K562 (cell line): ENCODE measurements at regions not wholly inside any gene's neighbourhood (a gene's known extent, or its start where the extent isn't known, plus 50 kb on each side); places are given as distances from the start of the nearest gene placed in this dataset.

ENCODE experiments used
- ATAC-seq: fragments of 200-7000 bp; cut with Tn5 transposase; 3 replicates; pipeline ENCODE4 v1.9.1; 2020; ENCODE audit warnings: moderate library complexity
- BruUV-seq: library from RNA; stranded (reverse); fragments of 400-500 nt; replicated peaks from 2 replicates; lab custom pipeline; 2021; lab: Mats Ljungman, UMichigan
- CTCF ChIA-PET: fragments of 300-600 bp; formaldehyde crosslinking; extraction: SDS; loops from one replicate; lab custom pipeline; 2021; ENCODE audit warnings: low intra/inter-chr PET ratio; lab: Yijun Ruan, JAX
- POLR2A ChIA-PET: fragments of 300-600, 350-650 bp; sonication (Branson Sonifier 250); formaldehyde crosslinking; extraction: SDS; loops from one replicate; lab custom pipeline; 2021; ENCODE audit warnings: antibody characterized with exemption, inconsistent platforms; lab: Yijun Ruan, JAX
- DNase-seq, 4 experiments: peaks; one replicate each; pipeline versions ENCODE4 v3.0.0 to v3.0.0-alpha.2; 2011 to 2018; ENCODE audit warnings: low spot score in 3 of 4, mixed read lengths in 3 of 4; ENCODE audit errors: extremely low read depth in 1 of 4
- FAIRE-seq: peaks from 2 replicates; lab custom pipeline; 2011; peaks lifted over from hg19 to GRCh38; lab: Jason Lieb, UNC
- H2AFZ ChIP-seq: 2 replicates; pipeline ENCODE4 v1.6.0; 2011; ENCODE audit warnings: low read depth, low read length, control low read depth, inconsistent platforms
- H3K27ac ChIP-seq: fragments of 200-600 bp; 3 replicates; pipeline ENCODE4 v1.8.0; 2011; ENCODE audit warnings: low read depth, mild to moderate bottlenecking, control low read depth, inconsistent platforms, low read length, moderate library complexity, mixed read lengths; ENCODE audit errors: extremely low read depth
- H3K27me3 ChIP-seq, 2 experiments: fragments of 300-600 bp in 1 of 2; 2 replicates in 1 of 2; 3 replicates in 1 of 2; pipeline versions ENCODE4 v1.6.0 to v1.8.0; 2011; ENCODE audit warnings: inconsistent platforms in 2 of 2, low read length in 2 of 2, mild to moderate bottlenecking in 1 of 2, mixed read lengths in 1 of 2, moderate library complexity in 1 of 2; ENCODE audit not compliant: control insufficient read depth in 2 of 2, insufficient read depth in 2 of 2
- H3K36me3 ChIP-seq: fragments of 300-600 bp; 3 replicates; pipeline ENCODE4 v1.8.0; 2011; ENCODE audit warnings: mild to moderate bottlenecking, low read length, inconsistent platforms; ENCODE audit not compliant: control insufficient read depth, insufficient read depth
- H3K4me1 ChIP-seq, 2 experiments: fragments of 200-600 bp in 1 of 2; replicated peaks in 1 of 2; 2 replicates in 1 of 2; 3 replicates in 1 of 2; pipeline versions ENCODE4 v1.5.1 to v1.8.0; 2011; ENCODE audit warnings: inconsistent platforms in 2 of 2, low read length in 2 of 2, mild to moderate bottlenecking in 1 of 2, mixed read lengths in 1 of 2, moderate library complexity in 1 of 2; ENCODE audit not compliant: control insufficient read depth in 2 of 2, insufficient read depth in 2 of 2
- H3K4me2 ChIP-seq: 2 replicates; pipeline ENCODE4 v1.6.1; 2011; ENCODE audit warnings: low read length, control low read depth, inconsistent platforms, mixed read lengths; ENCODE audit not compliant: insufficient read depth
- H3K4me3 ChIP-seq: fragments of 200-600 bp; sonication (generic), shearing (Covaris generic); 2 replicates; pipeline ENCODE4 v1.5.1; 2016; ENCODE audit warnings: control low read depth, inconsistent platforms
- H3K79me2 ChIP-seq: fragments of 200-600 bp; 3 replicates; pipeline ENCODE4 v1.8.0; 2011; ENCODE audit warnings: low read length, inconsistent platforms; ENCODE audit not compliant: control insufficient read depth, insufficient read depth
- H3K9ac ChIP-seq, 2 experiments: 2 replicates each; pipeline versions ENCODE4 v1.6.0 to v1.6.1; 2011; ENCODE audit warnings: low read depth in 2 of 2, low read length in 2 of 2, control low read depth in 1 of 2, inconsistent platforms in 1 of 2, mild to moderate bottlenecking in 1 of 2, mixed read lengths in 1 of 2; ENCODE audit not compliant: insufficient read depth in 1 of 2
- H3K9me1 ChIP-seq: one replicate; pipeline ENCODE4 v1.6.0; 2011; ENCODE audit warnings: inconsistent platforms, mild to moderate bottlenecking, low read length, moderate library complexity; ENCODE audit not compliant: control insufficient read depth, insufficient read depth
- H3K9me3 ChIP-seq: replicated peaks from 2 replicates; pipeline ENCODE4 v1.5.1; 2011; ENCODE audit warnings: low read depth, low read length, inconsistent platforms; ENCODE audit not compliant: control insufficient read depth, insufficient read depth
- H4K20me1 ChIP-seq: replicated peaks from 2 replicates; pipeline ENCODE4 v1.6.1; 2011; ENCODE audit warnings: low read length, inconsistent platforms, mixed read lengths; ENCODE audit not compliant: control insufficient read depth, insufficient read depth
- ARNT ChIP-seq, 2 experiments: fragments of 450-650 bp; IDR thresholded peaks; 2 replicates each; pipeline ENCODE4 v1.6.1; 2016; ENCODE audit warnings: mild to moderate bottlenecking in 1 of 2
- DEAF1 ChIP-seq: fragments of 450-650 bp; formaldehyde crosslinking; IDR thresholded peaks from 2 replicates; pipeline ENCODE4 v1.4.0; 2020; ENCODE audit warnings: mild to moderate bottlenecking, moderate library complexity
- ELK3 ChIP-seq: fragments of 450-650 bp; formaldehyde crosslinking; IDR thresholded peaks from 2 replicates; pipeline ENCODE4 v1.4.0; 2020; ENCODE audit warnings: mild to moderate bottlenecking
- FIP1L1 ChIP-seq: fragments of 200-400 bp; formaldehyde crosslinking; IDR thresholded peaks from 2 replicates; pipeline ENCODE4 v1.6.1; 2018; ENCODE audit warnings: mild to moderate bottlenecking, low read depth, low read length; ENCODE audit not compliant: poor library complexity, severe bottlenecking
- HNRNPK ChIP-seq: fragments of 200-400 bp; formaldehyde crosslinking; IDR thresholded peaks from one replicate; pipeline ENCODE4 v1.6.1; 2018; ENCODE audit warnings: mild to moderate bottlenecking, low read depth, low read length; ENCODE audit not compliant: poor library complexity, severe bottlenecking
- ILK ChIP-seq: fragments of 450-650 bp; IDR thresholded peaks from 2 replicates; pipeline ENCODE4 v1.6.1; 2016; ENCODE audit warnings: missing genetic modification characterization, low read depth, mild to moderate bottlenecking, missing compliant biosample characterization, moderate library complexity, borderline replicate concordance
- PREB ChIP-seq: sonication (generic); formaldehyde crosslinking; IDR thresholded peaks from 2 replicates; pipeline ENCODE4 v1.8.1; 2023; ENCODE audit warnings: mild to moderate bottlenecking, missing genetic modification reagents
- SUPT5H ChIP-seq: fragments of 450-650 bp; IDR thresholded peaks from 2 replicates; pipeline ENCODE4 v1.6.1; 2016
- TRIM24 ChIP-seq, 2 experiments: fragments of 450-650 bp; IDR thresholded peaks; 2 replicates each; pipeline ENCODE4 v1.6.1; 2016
- UBTF ChIP-seq, 2 experiments: IDR thresholded peaks; 2 replicates each; pipeline ENCODE4 v1.6.1; 2012; ENCODE audit warnings: improper control_type of control experiment in 2 of 2, low read depth in 2 of 2, low read length in 2 of 2, borderline replicate concordance in 1 of 2
- ZNF121 ChIP-seq: sonication (generic); formaldehyde crosslinking; conservative IDR thresholded peaks from 2 replicates; pipeline ENCODE4 v1.8.0; 2022; ENCODE audit warnings: missing genetic modification reagents
- ZNF184 ChIP-seq: sonication (generic); formaldehyde crosslinking; IDR thresholded peaks from 2 replicates; pipeline ENCODE4 v1.5.0; 2020; ENCODE audit warnings: missing genetic modification reagents
- ZNF274 ChIP-seq: IDR thresholded peaks from 2 replicates; pipeline ENCODE4 v1.6.1; 2011; ENCODE audit warnings: low read depth, mild to moderate bottlenecking, low read length, moderate library complexity, borderline replicate concordance
- ZNF3 ChIP-seq: fragments of 250-450 bp; sonication (Bioruptor Pico); IDR thresholded peaks from 2 replicates; pipeline ENCODE4 v1.5.0; 2021; ENCODE audit warnings: mild to moderate bottlenecking, moderate library complexity
- ZNF408 ChIP-seq: fragments of 250-450 bp; sonication (Bioruptor Pico); IDR thresholded peaks from 2 replicates; pipeline ENCODE4 v1.4.0; 2020; ENCODE audit warnings: low read depth, mild to moderate bottlenecking, moderate library complexity
- WGBS: fragments of 100-300 bp; shearing (Covaris generic); methylation state at CpG from one replicate; pipeline ENCODE4 v1.1.6; 2016; ENCODE audit warnings: low coverage, mixed read lengths; ENCODE audit not compliant: insufficient coverage; ENCODE audit errors: missing lambda C conversion rate; 5-methylcytosine and 5-hydroxymethylcytosine counted together
- in situ Hi-C: fragments of 300-500 bp; cut with MboI; formaldehyde crosslinking; loops from 4 replicates; pipeline ENCODE4 v1.15.0; 2018; ENCODE audit warnings: inconsistent platforms, mixed read lengths
- intact Hi-C: fragments of 100-400 bp; cut with micrococcal nuclease; formaldehyde crosslinking; loops from 2 replicates; pipeline ENCODE4 v1.14.2; 2022

- no peak for TF ChIP-seq FIP1L1
- no peak for TF ChIP-seq ZNF3 (CRISPR knock-in tag)
These were observed 58.8 kb upstream of the ADGRA1 start (continued) for GRCh38 chr10:133028956-133029355.

GRCh38 chr10:133028158-133028557 is 59.6 kb upstream of the ADGRA1 start:
- Histone ChIP-seq H3K79me2 (no peaks in the 10 kb centered on the region), H3K4me1 (peaks cover 0 to 4% of the 10 kb centered on the region in 2 experiments; a peak in 2 of 5 replicates), H2AFZ (no peak overlapping the region), H3K4me3 (no peak overlapping the region), H3K4me2 (no peak overlapping the region), H3K36me3 (no peaks in the 10 kb centered on the region), H3K9ac (no peak overlapping the region), H3K27ac (no peak overlapping the region), H3K9me1 (no peaks in the 10 kb centered on the region), H3K27me3 (peaks cover 4 to 75% of the 10 kb centered on the region in 2 experiments; a peak in 3 of 5 replicates), H3K9me3 (no peaks in the 10 kb centered on the region), H4K20me1 (no peaks in the 10 kb centered on the region)
- ATAC-seq: no peak
- 0% methylated on average over 1 of the region's 1 CpG for WGBS
- CTCF ChIA-PET: no interaction called here
- intact Hi-C loops (no loop called here), in situ Hi-C loops (no loop called here)
- POLR2A ChIA-PET: no interaction called here
- TF ChIP-seq TRIM24 (IDR thresholded peaks at IDR 0.05) (no peak), ZNF184 (CRISPR knock-in tag) (no peak), UBTF (IDR thresholded peaks at IDR 0.05; ENCODE audit: borderline replicate concordance in 1 of 2, low read depth in 2 of 2, low read length in 2 of 2) (no peak), ILK (tag) (no peak), ARNT (IDR thresholded peaks at IDR 0.05) (no peak), DEAF1 (CRISPR knock-in tag) (no peak), ZNF121 (CRISPR knock-in tag) (no peak), ELK3 (no peak), ZNF408 (no peak), SUPT5H (no peak), HNRNPK (no peak), PREB (CRISPR knock-in tag) (no peak), ZNF274 (no peak)
- DNase-seq: no peak
- FAIRE-seq: no peak
- no TSS peak for BruUV-seq
